ENCODE measurements at regions not wholly inside any gene's neighbourhood (a gene's known extent, or its start where the extent isn't known, plus 50 kb on each side); places are given as distances from the start of the nearest gene placed in this dataset.
A peak's percentile ranks its signal among the peaks of the same experiment; 100 is the strongest.

GRCh38 chr12:3961591-3961990 is 88.4 kb upstream of the PARP11 start:
- DNase-seq (ENCODE audit: low spot score), result no peak

GRCh38 chr12:3959799-3960560 is 86.8 kb upstream of the PARP11 start:
- DNase-seq (ENCODE audit: low spot score), result no peak

GRCh38 chr12:3958534-3958933 is 85.3 kb upstream of the PARP11 start:
- DNase-seq (ENCODE audit: low spot score), result no peak

- no peak for DNase-seq (ENCODE audit: low spot score)
Measured at GRCh38 chr12:3951380-3952135, 78.4 kb upstream of the PARP11 start.

- DNase-seq (ENCODE audit: low spot score), result no peak
Measured at GRCh38 chr12:3950714-3951320, 77.6 kb upstream of the PARP11 start.

- no peak for DNase-seq (ENCODE audit: low spot score)
Measured at GRCh38 chr12:3947781-3948180, 74.6 kb upstream of the PARP11 start.

- DNase-seq (ENCODE audit: low spot score), result no peak
Measured at GRCh38 chr12:3945671-3946070, 72.5 kb upstream of the PARP11 start.

GRCh38 chr12:3944620-3945019 is 71.4 kb upstream of the PARP11 start:
- no peak for DNase-seq (ENCODE audit: low spot score)

- DNase-seq (ENCODE audit: low spot score), result no peak
Measured at GRCh38 chr12:3938042-3938544, 64.9 kb upstream of the PARP11 start.

- no peak for DNase-seq (ENCODE audit: low spot score)
Measured at GRCh38 chr12:3935078-3935477, 61.9 kb upstream of the PARP11 start.

GRCh38 chr12:3933819-3934192 is 60.6 kb upstream of the PARP11 start:
- DNase-seq (ENCODE audit: low spot score), result no peak

GRCh38 chr12:3933074-3933818 is 60.0 kb upstream of the PARP11 start:
- DNase-seq (ENCODE audit: low spot score), result no peak

- DNase-seq (ENCODE audit: low spot score), result peak; percentile 44
Measured at GRCh38 chr12:3931776-3932175, 58.6 kb upstream of the PARP11 start.

GRCh38 chr12:3931206-3931605 is 58.0 kb upstream of the PARP11 start:
- DNase-seq (ENCODE audit: low spot score), result no peak

- no peak for DNase-seq (ENCODE audit: low spot score)
Measured at GRCh38 chr12:3929875-3930615, 56.8 kb upstream of the PARP11 start.

GRCh38 chr12:3928538-3929184 is 55.5 kb upstream of the PARP11 start:
- DNase-seq (ENCODE audit: low spot score), result no peak

GRCh38 chr12:3925621-3926020 is 52.4 kb upstream of the PARP11 start:
- DNase-seq (ENCODE audit: low spot score), result no peak

GRCh38 chr12:3924761-3925160 is 51.6 kb upstream of the PARP11 start:
- no peak for DNase-seq (ENCODE audit: low spot score)

GRCh38 chr12:3923021-3923420 is 49.8 kb upstream of the PARP11 start:
- no peak for DNase-seq (ENCODE audit: low spot score)
